ENCODE measurements at regions not wholly inside any gene's neighbourhood (a gene's known extent, or its start where the extent isn't known, plus 50 kb on each side); places are given as distances from the start of the nearest gene placed in this dataset.

DNA sequence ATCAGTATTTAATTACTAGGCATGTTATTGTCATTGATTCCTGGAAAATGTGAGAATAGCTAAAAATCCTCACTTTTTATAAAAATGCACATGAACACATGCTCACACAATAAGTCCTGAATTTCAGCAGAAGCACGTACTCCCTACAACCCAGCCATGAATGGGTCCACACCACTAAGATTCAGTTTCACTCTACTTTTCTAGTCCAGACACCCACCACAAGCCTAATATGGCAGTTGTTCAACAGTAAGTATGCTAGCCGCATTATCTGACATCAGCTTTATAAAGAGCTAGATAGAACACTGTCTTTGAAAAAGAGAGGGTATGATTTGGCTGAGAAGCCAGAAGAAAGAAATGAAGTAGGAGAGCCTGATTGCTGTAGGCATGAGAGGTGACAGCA lies 639.3 kb downstream of the BRINP1 start:
- Histone ChIP-seq H3K36me3 (ENCODE audit: control insufficient read depth in 2 of 2, insufficient read depth in 2 of 2, low read length in 1 of 2) (no peaks in the 10 kb centered on the region), H3K4me3 (no peak overlapping the region), H3K4me1 (ENCODE audit: control insufficient read depth, insufficient read depth, low read length) (no peaks in the 10 kb centered on the region), H3K9ac (ENCODE audit: control insufficient read depth, insufficient read depth, low read length) (no peak overlapping the region), H3K27ac (ENCODE audit: control insufficient read depth, insufficient read depth) (no peak overlapping the region), H3K4me2 (ENCODE audit: control insufficient read depth, insufficient read depth) (no peak overlapping the region), H3K79me2 (ENCODE audit: control insufficient read depth, insufficient read depth, low read length) (no peaks in the 10 kb centered on the region), H3K9me3 (replicated peaks; ENCODE audit: control insufficient read depth, insufficient read depth, low read length) (no peaks in the 10 kb centered on the region; the same call in 2 of the 3 replicates), H4K20me1 (ENCODE audit: control insufficient read depth, insufficient read depth) (no peaks in the 10 kb centered on the region), H2AFZ (ENCODE audit: control insufficient read depth, low read depth, low read length) (no peak overlapping the region), H3K27me3 (replicated peaks in 1 of 2; ENCODE audit: control insufficient read depth in 2 of 2, insufficient read depth in 2 of 2, low read length in 1 of 2) (no peaks in the 10 kb centered on the region)
- TF ChIP-seq GATAD2B (conservative IDR thresholded peaks at IDR 0.05; ENCODE audit: low read depth) (no peak), ZNF217 (IDR thresholded peaks at IDR 0.05) (no peak), CREM (IDR thresholded peaks at IDR 0.05; ENCODE audit: low read depth) (no peak), HDAC2 (IDR thresholded peaks at IDR 0.05) (no peak), NFXL1 (IDR thresholded peaks at IDR 0.05; ENCODE audit: borderline replicate concordance) (no peak), NR2C2 (IDR thresholded peaks at IDR 0.05; ENCODE audit: borderline replicate concordance, control insufficient read depth, insufficient read length, low read depth) (no peak), CREB1 (IDR thresholded peaks at IDR 0.05; ENCODE audit: low read depth) (no peak), POU2F2 (IDR thresholded peaks at IDR 0.05; ENCODE audit: borderline replicate concordance, low read depth, low read length) (no peak), CEBPB (IDR thresholded peaks at IDR 0.05; ENCODE audit: borderline replicate concordance in 1 of 2, low read depth in 2 of 2, low read length in 2 of 2) (no peak), SIX5 (IDR thresholded peaks at IDR 0.05; ENCODE audit: low read depth, low read length, severe bottlenecking) (no peak), NR2C1 (IDR thresholded peaks at IDR 0.05) (no peak), SREBF1 (IDR thresholded peaks at IDR 0.05; ENCODE audit: low read length) (no peak), CHD1 (IDR thresholded peaks at IDR 0.05; ENCODE audit: low read depth, low read length) (no peak), EED (IDR thresholded peaks at IDR 0.05; ENCODE audit: low read depth) (no peak), RB1 (IDR thresholded peaks at IDR 0.05; ENCODE audit: borderline replicate concordance) (no peak), EP300 (IDR thresholded peaks at IDR 0.05; ENCODE audit: borderline replicate concordance in 1 of 2, control insufficient read depth in 1 of 2, low read depth in 2 of 2, low read length in 2 of 2) (no peak)
- TF ChIP-seq, protein P1, sequence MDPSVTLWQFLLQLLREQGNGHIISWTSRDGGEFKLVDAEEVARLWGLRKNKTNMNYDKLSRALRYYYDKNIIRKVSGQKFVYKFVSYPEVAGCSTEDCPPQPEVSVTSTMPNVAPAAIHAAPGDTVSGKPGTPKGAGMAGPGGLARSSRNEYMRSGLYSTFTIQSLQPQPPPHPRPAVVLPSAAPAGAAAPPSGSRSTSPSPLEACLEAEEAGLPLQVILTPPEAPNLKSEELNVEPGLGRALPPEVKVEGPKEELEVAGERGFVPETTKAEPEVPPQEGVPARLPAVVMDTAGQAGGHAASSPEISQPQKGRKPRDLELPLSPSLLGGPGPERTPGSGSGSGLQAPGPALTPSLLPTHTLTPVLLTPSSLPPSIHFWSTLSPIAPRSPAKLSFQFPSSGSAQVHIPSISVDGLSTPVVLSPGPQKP (IDR thresholded peaks at IDR 0.05; ENCODE audit: low read depth, low read length) = no peak
- TF ChIP-seq, protein P2, sequence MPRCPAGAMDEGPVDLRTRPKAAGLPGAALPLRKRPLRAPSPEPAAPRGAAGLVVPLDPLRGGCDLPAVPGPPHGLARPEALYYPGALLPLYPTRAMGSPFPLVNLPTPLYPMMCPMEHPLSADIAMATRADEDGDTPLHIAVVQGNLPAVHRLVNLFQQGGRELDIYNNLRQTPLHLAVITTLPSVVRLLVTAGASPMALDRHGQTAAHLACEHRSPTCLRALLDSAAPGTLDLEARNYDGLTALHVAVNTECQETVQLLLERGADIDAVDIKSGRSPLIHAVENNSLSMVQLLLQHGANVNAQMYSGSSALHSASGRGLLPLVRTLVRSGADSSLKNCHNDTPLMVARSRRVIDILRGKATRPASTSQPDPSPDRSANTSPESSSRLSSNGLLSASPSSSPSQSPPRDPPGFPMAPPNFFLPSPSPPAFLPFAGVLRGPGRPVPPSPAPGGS (IDR thresholded peaks at IDR 0.05; ENCODE audit: borderline replicate concordance, insufficient read depth, low read depth, low read length, poor library complexity, severe bottlenecking) = no peak
- TF ChIP-seq, protein P3, sequence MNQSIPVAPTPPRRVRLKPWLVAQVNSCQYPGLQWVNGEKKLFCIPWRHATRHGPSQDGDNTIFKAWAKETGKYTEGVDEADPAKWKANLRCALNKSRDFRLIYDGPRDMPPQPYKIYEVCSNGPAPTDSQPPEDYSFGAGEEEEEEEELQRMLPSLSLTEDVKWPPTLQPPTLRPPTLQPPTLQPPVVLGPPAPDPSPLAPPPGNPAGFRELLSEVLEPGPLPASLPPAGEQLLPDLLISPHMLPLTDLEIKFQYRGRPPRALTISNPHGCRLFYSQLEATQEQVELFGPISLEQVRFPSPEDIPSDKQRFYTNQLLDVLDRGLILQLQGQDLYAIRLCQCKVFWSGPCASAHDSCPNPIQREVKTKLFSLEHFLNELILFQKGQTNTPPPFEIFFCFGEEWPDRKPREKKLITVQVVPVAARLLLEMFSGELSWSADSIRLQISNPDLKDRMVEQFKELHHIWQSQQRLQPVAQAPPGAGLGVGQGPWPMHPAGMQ (IDR thresholded peaks at IDR 0.05; ENCODE audit: borderline replicate concordance) = no peak
- TF ChIP-seq, protein P4, sequence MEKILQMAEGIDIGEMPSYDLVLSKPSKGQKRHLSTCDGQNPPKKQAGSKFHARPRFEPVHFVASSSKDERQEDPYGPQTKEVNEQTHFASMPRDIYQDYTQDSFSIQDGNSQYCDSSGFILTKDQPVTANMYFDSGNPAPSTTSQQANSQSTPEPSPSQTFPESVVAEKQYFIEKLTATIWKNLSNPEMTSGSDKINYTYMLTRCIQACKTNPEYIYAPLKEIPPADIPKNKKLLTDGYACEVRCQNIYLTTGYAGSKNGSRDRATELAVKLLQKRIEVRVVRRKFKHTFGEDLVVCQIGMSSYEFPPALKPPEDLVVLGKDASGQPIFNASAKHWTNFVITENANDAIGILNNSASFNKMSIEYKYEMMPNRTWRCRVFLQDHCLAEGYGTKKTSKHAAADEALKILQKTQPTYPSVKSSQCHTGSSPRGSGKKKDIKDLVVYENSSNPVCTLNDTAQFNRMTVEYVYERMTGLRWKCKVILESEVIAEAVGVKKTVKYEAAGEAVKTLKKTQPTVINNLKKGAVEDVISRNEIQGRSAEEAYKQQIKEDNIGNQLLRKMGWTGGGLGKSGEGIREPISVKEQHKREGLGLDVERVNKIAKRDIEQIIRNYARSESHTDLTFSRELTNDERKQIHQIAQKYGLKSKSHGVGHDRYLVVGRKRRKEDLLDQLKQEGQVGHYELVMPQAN (conservative IDR thresholded peaks at IDR 0.05) = no peak
- DNase-seq (ENCODE audit: low read depth, low spot score) (no peak), ATAC-seq (no peak), FAIRE-seq (no peak)
- ChIA-PET RAD21 (ENCODE audit: unreplicated experiment) (no interaction called here), SMC1A (ENCODE audit: uncharacterized antibody, unreplicated experiment) (no interaction called here), CTCF (no interaction called here), POLR2A (no interaction called here)
- WGBS (ENCODE audit: insufficient coverage, insufficient replicate concordance, low lambda C conversion rate, missing lambda C conversion rate) = 20% methylated on average over 2 of the region's 2 CpGs
- no TSS peak for BruUV-seq (replicated peaks)
- in situ Hi-C loops (cut with MboI) = no loop called here
- intact Hi-C loops (cut with micrococcal nuclease; ENCODE audit: unreplicated experiment) = no loop called here

Measured in GM12878 (cell line).